Uterus (tissue), 2 donors: ENCODE measurements at regions not wholly inside any gene's neighbourhood (a gene's known extent, or its start where the extent isn't known, plus 50 kb on each side); places are given as distances from the start of the nearest gene placed in this dataset.

Source experiments
- CTCF ChIP-seq, 4 experiments: fragments of 200-600 bp in 2 of 4; fragments of 450-650 bp in 2 of 4; sonication (generic) in 2 of 4; IDR thresholded peaks; one replicate each; pipeline ENCODE4 v1.5.1; 2016 to 2019; ENCODE audit warnings: antibody characterized with exemption in 4 of 4, mild to moderate bottlenecking in 2 of 4, moderate library complexity in 1 of 4
- POLR2A ChIP-seq, 2 donors: fragments of 450-650 bp; IDR thresholded peaks; one replicate each; pipeline ENCODE4 v1.6.1; 2016; ENCODE audit warnings: antibody characterized with exemption in 2 of 2, mild to moderate bottlenecking in 1 of 2, moderate library complexity in 1 of 2

GRCh38 chr5:162703914-162704313 is 636.3 kb downstream of the GABRG2 start:
- TF ChIP-seq CTCF (IDR thresholded peaks at IDR 0.05) (no peak), POLR2A (IDR thresholded peaks at IDR 0.05) (no peak)
